ENCODE measurements at regions not wholly inside any gene's neighbourhood (a gene's known extent, or its start where the extent isn't known, plus 50 kb on each side); places are given as distances from the start of the nearest gene placed in this dataset.

DNA sequence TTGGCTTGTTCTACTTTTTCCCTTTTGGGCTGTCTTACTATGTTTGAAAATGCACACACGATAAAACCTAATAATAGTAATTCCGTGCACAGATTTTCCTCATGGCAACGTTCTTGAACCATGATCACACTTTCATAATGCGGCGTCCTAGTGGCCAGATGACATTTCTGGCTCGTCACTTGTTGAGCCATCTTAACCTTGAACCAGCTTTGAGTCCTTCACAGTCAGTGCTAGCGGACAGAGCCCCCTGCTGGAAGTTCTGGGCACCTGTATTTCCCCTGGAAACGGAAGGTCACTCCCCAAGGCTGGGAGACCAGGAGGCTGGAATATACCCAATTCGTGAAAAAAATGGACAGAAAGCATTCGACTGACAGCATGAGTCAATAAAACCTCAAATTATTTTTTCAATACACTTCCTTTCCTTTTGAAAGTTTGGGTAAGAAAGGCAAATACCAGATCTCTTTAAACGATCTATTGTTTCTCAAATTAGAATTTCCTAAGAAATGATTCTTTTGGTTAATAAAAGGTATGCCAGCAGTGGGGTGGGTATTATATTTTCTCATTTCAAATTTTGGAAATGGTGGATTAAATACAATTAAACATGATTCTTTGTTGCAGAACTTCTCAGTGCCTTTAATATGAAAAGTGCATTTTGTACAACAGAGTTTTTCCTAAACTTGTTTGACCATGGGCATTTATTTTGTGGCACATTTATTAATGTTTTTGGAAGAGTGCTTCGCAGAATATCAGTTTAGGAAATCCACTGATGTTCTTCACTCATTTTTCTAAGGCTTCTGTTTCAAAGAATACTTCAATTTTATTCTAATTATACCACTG, 542.3 kb downstream of the QKI start:
- peak in 1 of 2 donors; percentile 65 for DNase-seq

DNA sequence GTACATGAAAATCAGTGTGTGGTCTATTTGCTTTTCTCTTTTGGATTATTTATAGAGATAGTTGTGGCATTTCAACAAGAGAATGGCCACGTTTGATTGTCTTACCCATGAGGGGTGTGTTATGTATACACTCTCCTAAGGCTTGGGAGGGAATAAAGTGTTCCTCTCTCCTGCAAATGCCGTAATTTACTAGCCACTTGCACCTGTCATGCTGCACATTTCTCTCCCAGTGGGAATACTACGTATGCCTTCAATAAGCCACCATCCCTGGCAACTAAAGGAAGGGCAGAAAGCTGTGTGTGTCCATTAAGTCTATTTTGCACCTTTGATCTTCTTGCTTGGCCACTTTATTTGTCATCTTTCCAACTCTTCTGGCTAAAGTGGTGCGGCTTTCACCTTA, 541.2 kb downstream of the QKI start:
- no peak for DNase-seq

DNA sequence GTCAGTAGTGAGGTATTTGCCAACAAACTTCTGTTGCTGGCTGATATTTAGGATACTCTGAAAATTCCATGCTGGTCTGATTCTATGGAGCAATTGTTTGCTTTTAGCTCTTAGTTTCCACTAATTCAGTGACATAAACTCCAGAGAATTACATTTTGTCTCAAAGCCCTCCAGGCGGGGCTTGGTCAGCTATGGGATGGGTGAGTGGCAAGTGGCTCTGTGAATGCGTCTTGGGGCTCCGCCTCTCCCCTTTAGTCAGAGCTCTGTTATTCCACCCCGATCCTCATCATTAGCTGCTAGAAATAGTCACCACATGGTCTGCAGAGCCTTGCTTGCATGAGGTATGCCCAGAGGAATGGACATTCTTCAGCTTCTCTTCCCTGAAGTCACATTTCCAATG, 540.6 kb downstream of the QKI start:
- no peak for DNase-seq

DNA sequence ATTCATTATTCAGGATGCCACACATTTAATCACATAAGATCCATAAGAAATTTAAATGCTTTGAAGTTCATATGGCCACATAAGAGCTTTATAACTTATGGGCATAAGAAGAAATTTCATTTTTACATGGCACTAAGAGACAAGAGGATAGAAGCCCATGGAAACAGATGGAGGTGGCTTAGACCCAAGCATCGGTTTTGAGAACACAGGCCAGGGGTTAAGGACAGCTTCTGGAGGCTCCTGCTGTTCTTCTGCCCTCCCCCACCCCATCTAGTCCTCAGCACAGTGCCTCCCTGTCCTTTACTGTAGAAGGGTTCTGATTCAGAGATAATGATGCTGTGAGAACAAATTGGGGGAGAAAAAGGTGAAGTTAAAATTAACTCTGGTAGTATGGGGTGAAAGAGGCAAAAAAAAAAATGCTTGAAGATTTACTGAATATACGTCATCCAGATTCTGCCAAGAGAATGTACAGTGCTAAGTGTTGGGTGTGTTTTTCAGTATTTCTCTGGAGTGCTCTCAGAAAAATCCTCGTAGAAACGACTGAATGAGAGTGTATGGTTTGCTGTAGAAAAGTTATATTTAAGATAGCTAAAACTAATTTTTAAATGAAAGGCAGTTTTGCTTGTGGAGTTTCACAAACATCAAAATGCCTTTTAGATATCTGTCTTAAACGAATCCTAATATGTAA, 539.7 kb downstream of the QKI start:
- DNase-seq = no peak

DNA sequence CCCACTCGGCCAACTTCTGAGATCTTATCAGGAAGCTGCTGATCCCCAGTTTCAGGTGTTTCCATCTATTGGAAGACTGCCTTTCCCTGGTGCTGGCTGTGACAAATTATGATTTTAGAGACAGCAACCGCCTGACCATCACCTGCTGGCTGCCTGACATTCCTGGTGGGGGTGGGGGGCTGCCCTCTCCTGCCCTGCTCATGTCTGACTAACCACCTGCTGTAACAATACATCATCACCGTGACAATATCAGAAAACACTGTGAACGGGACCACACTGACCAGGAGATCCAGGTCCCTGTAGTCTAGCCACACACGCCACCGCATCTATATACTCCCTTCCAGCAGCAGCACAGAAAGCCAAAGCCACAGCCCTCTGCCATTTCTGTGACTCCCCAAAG, 537.5 kb downstream of the QKI start:
- DNase-seq = no peak

DNA sequence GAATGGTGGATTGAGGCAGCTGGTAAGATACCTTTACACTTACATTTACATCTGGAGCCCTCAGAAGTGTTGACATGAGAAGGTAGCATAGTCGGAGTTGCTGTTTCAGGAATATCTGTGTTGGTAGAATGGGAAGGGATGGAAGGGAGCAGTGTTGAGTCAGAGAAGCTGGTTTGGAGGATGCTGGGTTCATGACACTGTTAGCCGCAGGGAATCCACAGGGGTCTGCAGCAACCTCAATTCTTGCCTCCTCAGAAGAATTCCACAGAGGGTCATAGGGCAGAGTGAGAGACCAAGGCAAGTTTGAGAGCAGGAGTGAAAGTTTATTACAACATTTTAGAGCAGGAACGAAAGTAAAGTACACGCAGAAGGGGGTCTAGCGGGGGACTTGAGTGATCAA, 536.8 kb downstream of the QKI start:
- DNase-seq = no peak

DNA sequence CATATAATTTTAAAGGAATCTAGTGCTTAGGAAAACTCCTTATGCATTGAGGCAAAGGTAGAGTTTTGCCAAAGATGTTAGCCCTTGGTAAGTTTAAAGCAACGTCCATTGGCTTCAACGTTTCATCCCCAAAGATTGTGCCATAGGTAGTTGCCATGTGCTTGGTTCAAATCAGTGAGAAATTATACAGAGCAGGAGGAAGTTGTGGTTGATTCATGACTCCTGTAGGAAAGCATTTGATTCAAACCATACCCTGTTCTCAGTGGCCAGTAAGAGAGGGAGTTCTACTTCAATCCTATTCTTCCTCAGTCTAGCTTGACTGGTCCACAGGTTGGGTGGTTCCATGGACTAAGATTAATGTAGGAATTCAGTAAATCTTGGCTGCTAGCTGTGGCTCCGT, 535.6 kb downstream of the QKI start:
- DNase-seq = no peak

DNA sequence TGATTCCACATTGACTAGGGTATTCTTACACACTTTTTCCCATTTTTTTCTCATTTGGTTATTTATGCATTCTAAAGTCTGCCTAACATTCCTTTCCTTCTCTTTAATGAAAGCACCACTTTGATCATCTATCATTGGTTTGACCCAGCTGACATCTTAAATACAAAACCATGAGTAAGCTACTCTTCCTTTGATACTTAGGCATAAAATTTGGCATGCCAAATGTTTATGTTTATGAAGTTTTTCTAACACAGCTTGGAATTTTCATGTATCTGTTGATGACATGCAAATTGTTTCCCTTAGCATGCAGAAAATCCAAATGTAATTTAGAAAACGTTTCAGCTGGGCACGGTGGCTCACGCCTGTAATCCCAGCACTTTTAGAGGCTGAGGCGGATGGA, 534.9 kb downstream of the QKI start:
- no peak for DNase-seq

DNA sequence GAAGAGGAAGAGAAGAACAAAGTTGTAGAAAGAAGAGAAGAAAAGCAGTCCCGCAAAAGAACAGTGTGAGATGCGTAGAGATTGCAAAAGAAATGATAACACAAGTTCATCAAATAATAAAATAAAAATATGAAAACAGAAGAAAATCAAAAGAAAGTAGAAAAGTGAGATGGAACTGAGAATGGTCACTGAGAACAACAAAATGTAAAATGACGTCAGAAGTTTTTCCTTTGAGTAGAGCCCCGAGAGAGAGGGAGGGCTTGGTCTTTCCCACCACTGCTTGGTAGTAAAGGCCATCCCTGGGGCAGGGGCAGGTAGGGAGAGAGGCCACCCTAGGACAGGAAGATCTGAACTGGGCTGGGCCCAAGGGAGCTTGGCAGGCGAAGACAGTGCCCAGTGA, 533.7 kb downstream of the QKI start:
- no peak for DNase-seq

DNA sequence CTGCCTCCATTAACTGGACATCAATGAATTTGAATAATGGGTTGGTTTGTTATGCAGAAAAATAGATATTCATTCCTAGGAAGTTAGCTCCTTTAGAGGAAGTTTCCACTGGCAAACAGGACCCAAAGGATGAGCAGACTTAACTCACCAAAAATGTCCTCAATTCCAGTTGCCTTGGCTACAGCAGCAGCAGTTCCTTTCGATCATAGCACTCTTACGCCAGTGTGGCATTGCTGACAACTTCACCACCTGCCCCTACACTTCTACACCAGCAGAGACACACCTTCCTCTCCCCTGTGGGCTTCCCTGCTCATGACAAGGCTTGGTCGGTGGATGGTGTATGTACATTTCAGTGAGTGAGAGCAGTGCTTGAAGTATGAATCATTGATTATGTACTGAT, 532.8 kb downstream of the QKI start:
- DNase-seq = no peak

DNA sequence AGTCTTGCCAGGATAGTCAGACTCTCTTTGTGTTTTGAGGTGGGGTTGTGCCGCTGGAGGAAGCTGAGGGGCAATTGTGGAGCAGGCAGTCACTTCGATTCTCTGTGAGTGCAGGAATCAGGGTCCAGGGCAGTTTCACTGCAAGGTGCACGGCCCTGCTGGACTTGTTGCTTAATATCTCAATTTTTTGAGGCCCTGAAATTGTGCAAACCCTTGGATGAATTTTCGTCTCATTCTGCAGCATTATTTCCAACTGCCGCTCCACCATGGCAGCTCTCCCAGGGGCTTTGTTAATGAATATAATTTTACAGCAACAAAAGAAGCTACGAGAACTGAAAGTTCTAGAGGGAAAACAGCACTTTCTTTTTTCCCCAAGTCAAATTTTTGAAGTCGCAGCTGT, 531.9 kb downstream of the QKI start:
- no peak for DNase-seq

DNA sequence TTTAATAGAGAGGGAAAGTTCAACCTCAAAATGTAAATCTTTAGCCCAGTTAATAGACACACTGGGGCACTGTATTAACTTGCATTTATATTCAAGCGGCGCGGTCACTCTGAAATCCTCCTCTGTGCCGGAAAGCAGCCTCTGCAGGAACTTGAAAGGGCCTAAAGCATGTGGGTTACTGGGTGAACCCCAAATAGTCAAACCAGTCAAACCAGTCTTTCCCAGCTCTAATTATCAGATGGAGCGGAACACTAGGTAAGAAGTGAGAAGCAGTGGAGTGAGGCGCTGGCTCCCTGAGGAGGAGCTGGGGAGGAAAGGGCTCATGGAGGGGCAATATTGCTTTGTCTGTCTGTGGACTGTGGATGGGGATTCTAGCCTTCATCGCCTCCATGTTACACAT, 531.3 kb downstream of the QKI start:
- no peak for DNase-seq

DNA sequence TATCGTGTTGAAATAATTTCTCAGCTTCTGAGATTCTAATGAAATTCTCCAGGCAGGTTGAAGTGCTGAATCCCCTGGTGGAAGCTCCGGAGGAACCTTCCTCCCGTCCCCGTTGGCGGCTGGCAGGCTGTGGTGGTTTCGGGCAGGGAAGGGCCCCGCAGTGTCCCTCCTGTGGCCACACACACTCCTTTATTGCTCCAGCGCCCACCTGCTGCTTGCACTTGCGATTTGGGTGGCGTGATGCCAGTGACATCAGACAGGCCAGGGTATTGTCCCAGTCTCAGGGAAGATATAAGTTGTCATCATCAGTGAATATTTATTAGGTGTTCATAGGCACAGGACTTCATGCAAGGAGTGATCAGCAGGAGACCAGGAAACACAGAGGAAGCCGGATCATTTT, 530.4 kb downstream of the QKI start:
- no peak for DNase-seq

DNA sequence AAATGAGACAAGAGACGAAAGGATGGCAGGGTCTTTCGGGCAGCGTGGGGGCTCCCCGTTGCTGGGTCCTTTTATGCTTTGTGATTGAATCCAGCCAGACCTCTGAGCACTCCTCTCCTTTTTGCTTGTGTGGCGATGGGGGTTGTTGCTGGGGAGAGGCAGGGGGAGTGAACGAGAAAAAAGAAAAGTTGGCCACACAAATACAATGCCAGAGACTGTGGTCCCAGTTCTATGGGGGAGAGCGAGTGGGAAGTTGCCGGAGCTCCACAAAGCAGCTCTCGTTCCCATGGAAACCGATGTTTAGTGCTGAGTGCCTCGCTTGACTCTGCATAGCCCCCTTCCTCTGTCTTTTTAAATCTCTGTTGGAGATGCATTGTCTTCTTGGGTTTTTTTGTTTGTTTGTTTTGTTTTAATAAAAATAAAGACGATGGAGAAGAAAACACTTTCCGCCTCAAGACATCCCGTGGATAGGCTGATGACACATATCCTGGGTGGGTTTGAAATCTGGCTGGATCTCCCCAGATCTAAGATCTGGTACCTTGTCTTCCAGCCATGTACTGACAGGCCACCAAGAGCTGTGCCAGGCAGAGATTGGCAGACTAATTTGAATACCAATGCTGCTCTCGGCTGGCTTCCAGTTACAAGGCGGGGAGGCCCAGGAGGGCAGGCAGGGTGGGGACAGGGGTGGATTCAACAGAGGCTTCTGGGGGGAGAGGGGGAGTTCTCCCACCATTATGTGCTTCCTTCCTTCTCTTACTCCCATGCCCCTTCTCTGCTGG, 529.3 kb downstream of the QKI start:
- DNase-seq = no peak

DNA sequence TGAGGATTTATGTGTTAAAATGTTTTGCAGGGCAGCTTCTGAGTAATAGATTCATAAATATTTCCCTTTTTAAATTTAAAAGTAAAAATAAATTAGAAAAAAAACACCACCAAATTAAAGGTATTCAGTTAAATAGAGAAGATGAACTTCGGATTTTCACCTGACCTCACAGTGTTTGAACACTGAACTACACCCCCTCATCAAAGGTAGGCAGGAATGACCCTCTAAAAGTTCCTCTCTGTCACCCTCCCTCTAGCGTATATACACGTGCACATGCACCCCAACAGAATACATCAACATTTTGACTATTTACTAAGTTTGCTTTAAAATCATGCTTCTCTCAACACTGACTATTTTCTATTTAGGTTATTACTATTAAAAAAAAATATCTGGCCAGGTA, 528.3 kb downstream of the QKI start:
- no peak for DNase-seq

DNA sequence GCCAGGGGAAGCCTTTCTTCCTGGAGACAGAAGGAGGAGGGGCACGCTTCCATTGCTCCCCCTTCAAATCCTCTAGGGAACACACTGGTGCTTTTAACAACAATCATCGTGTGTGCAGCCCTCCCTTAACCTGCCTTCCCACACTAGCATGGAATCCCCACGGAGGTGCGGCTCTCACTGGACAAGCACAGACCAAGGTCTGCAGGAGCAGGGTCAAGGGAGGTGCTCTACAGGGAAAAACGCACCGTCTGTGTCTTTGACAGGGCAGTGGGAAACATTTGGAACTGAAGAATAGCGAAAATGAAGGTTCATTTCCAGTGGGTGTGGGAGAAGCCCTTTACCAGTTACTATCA, 527.1 kb downstream of the QKI start:
- no peak for DNase-seq

DNA sequence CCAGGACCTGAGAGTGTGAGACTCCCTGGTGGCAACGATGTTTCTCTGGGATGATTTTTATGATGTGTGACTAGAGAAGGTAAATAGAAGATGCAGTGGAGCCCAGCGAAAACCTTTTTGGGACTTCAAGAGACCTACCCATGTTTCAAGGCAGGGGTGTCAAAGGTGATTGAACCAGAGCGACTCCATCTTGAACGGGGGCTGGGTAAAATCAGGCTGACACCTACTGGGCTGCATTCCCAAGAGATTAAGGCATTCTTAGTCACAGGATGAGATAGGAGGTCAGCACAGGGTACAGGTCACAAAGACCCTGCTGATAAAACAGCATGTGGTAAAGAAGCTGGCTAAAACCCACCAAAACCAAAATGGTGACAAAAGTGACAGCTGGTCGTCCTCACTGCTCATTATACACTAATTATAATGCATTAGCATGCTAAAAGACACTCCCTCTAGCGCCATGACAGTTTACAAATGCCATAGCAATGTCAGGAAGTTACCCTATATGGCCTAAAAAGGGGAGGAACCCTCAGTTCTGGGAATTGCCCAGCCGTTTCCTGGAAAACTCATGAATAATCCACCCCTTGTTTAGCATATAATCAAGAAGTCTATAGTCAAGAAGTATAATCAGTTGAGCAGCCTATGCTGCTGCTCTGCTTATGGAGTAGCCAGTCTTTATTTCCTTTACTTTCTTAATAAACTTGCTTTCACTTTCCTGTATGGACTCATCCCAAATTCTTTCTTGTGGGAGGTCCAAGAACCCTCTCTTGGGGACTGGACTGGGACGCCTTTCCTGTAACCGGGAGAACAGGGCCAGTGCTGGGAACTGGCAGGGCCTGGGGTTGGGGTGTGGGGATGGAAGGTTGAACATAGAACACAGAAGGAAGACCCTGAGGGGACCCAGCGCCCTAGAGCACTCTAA, 526.4 kb downstream of the QKI start:
- DNase-seq = no peak

DNA sequence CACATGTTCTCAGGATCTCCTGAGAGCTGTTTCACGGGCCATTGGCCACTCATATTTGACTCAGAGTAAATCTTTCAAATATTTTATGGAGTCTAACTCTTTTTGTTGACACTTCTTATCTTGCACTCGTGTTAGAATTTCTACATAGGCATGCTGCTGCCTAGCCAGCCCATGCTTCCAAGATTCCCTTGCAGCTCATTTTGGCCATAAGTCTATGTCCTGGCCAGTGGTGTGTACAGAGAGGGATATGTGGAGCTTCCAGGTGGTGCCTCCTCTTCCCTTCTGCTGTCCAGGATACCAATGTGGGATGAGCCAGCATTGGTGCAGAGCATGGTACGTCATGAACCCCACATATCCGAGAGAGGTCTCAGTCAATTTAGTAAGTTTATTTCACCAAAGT, 522.6 kb downstream of the QKI start:
- DNase-seq = no peak

DNA sequence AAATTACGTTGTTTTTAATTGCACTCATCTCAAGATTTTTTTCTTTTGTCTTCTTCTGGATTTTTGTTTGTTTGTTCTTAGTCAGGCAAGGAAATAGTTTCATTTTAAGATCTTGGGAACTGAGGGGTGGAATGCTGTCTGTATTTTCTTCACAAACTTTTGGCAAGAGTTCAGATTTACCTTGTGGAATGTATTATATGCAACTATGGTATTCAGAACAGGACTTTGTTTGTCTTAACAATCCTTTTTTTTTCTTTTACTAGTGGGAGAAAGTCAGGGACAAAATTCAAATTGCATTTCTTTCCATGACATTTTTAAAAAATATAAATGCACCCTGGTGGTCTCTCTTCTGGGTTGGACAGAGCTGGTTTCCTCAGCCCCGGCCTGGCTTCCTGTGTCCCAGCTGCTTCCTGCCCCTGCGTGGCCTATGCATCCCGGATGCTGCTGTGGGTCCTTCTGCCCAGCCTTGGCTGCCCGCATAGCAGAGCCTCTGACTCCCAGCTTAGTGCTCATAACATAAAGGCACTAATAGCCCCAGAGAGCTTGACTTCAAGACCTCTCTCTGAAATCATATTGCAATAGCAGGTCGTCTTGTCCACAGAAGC, 520.7 kb downstream of the QKI start:
- DNase-seq = no peak

DNA sequence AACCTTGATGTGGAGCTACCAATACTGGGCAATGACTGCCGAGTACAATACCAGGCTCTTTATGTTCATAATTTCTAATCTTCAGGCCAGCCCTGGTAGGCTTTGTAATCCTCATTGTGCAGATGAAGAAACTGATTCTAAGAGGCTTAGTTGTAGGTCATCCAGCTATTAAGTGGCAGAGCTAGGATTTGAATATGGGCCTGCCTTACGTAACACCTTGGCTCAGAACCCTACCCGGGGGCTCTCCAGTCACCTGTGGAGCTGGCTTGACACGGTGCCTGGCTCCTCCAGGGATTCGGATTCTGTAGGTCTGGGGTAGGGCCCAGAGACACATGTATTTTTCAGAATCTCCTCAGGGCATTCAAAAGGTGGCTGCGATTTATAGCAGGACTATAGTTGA, 515.5 kb downstream of the QKI start:
- DNase-seq = no peak

DNA sequence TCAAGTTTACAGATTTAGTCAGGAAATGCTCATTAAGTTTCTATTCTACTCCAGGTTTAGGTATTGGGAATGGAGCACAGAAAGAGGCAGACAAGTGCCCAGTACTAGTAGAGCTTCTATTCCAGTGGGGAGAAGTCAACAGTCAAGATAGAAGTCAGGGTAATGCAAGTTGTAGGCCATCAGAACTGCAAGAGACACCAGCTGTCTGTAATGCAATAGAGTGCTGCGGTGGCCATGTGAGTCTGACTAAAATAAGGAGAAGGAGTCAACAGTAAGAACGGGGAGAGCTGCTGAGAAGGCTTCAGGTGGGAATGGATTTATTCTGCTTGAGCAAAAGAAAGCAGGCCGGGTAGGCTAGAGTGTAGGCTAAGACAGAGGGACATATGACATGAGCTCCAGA, 515.0 kb downstream of the QKI start:
- no peak for DNase-seq

DNA sequence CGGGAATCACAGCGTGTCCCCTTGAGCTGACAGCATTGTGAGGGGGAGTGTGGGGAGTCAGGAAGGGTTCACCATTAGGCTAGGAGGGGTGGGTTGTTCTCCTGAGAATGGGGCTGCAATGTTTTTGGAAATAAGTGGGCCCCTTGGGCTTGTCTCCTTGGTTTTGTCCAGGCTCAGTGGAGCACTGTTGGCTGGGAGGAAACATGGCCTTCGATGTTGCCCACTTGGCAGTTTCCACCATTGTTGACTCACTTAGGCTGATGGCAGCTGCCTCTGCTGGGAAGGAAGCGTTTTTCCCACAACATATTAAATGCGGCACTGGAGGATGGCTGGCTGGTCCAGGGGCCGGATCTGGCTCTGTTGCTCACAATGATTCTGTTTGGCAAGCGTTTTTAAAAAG, 512.1 kb downstream of the QKI start:
- DNase-seq = no peak

DNA sequence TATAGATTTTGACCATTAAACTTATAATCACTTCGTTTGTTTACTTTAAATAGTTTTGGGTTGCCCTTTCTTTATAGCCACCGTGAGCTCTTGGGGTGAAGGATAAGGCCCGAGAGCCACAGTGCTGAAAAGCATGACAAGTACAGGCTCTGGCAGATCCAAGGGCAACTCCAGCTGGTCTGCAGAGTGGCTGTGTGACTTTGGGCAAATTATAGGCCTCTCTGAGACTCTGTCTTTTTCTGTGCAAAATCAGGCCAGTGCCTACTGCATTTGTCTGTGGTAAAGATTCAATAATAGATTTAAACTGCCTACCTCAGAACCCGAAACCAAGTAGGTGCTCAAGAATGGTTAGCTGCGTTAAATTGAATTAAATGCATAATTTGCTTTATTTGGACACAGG, 511.3 kb downstream of the QKI start:
- DNase-seq = no peak
